ENCODE measurements at regions not wholly inside any gene's neighbourhood (a gene's known extent, or its start where the extent isn't known, plus 50 kb on each side); places are given as distances from the start of the nearest gene placed in this dataset.
A peak's percentile ranks its signal among the peaks of the same experiment; 100 is the strongest.

- peaks cover 16 to 20% of the 10 kb centered on the region in 2 donors for H3K9me3 Mint-ChIP-seq
- no peak for ATAC-seq
- H3K27ac Mint-ChIP-seq: no peak overlapping the region
- no peaks in the 10 kb centered on the region for H3K36me3 Mint-ChIP-seq
- no peak for DNase-seq (ENCODE audit: low spot score in 2 of 2)
Observed at GRCh38 chr18:30568333-30568732, 474.2 kb downstream of the DSC3 start.

- peaks cover 13 to 16% of the 10 kb centered on the region in 2 donors for H3K9me3 Mint-ChIP-seq
- no peak for DNase-seq (ENCODE audit: low spot score in 2 of 2)
Observed at GRCh38 chr18:30566877-30567276, 475.7 kb downstream of the DSC3 start.

GRCh38 chr18:30562231-30562630, 480.3 kb downstream of the DSC3 start:
- ATAC-seq: no peak

More at GRCh38 chr18:30566877-30567276, 475.7 kb downstream of the DSC3 start:
- ATAC-seq: no peak
- Mint-ChIP-seq H3K36me3 (no peaks in the 10 kb centered on the region), H3K27ac (no peak overlapping the region)

GRCh38 chr18:30556112-30556511, 486.4 kb downstream of the DSC3 start:
- Mint-ChIP-seq H3K36me3 (no peaks in the 10 kb centered on the region), H3K27ac (no peak overlapping the region), H3K9me3 (peaks cover 10 to 11% of the 10 kb centered on the region in 2 donors)
- no peak for ATAC-seq
- no peak for DNase-seq (ENCODE audit: low spot score in 2 of 2)

More at GRCh38 chr18:30562231-30562630, 480.3 kb downstream of the DSC3 start:
- no peak overlapping the region for H3K27ac Mint-ChIP-seq
- H3K9me3 Mint-ChIP-seq: peaks cover 4 to 11% of the 10 kb centered on the region in 2 donors
- no peaks in the 10 kb centered on the region for H3K36me3 Mint-ChIP-seq
- no peak for DNase-seq (ENCODE audit: low spot score in 2 of 2)

- no peaks in the 10 kb centered on the region for H3K36me3 Mint-ChIP-seq
- DNase-seq (ENCODE audit: low spot score in 2 of 2) (no peak), ATAC-seq (no peak)
- H3K9me3 Mint-ChIP-seq: peaks cover 15 to 19% of the 10 kb centered on the region in 2 donors
- no peak overlapping the region for H3K27ac Mint-ChIP-seq
Observed at GRCh38 chr18:30545393-30545792, 497.1 kb downstream of the DSC3 start.

- H3K36me3 Mint-ChIP-seq: no peaks in the 10 kb centered on the region
- ATAC-seq (no peak), DNase-seq (ENCODE audit: low spot score in 2 of 2) (no peak)
- H3K9me3 Mint-ChIP-seq: peaks cover 18% of the 10 kb centered on the region in 2 donors
- no peak overlapping the region for H3K27ac Mint-ChIP-seq
Observed at GRCh38 chr18:30544141-30544540, 498.4 kb downstream of the DSC3 start.

GRCh38 chr18:30533716-30534115, 508.8 kb downstream of the DSC3 start:
- ATAC-seq (no peak), DNase-seq (ENCODE audit: low spot score in 2 of 2) (no peak)
- no peaks in the 10 kb centered on the region for H3K36me3 Mint-ChIP-seq
- H3K27ac Mint-ChIP-seq: no peak overlapping the region
- peaks cover 13 to 19% of the 10 kb centered on the region in 2 donors for H3K9me3 Mint-ChIP-seq

GRCh38 chr18:30527917-30528316, 514.6 kb downstream of the DSC3 start:
- no peak overlapping the region for H3K27ac Mint-ChIP-seq
- DNase-seq (ENCODE audit: low spot score in 2 of 2) (no peak), ATAC-seq (no peak)
- no peaks in the 10 kb centered on the region for H3K36me3 Mint-ChIP-seq
- peaks cover 10 to 16% of the 10 kb centered on the region in 2 donors for H3K9me3 Mint-ChIP-seq

- H3K36me3 Mint-ChIP-seq: no peaks in the 10 kb centered on the region
- no peak for DNase-seq (ENCODE audit: low spot score in 2 of 2)
- peaks cover 5 to 11% of the 10 kb centered on the region in 2 donors for H3K9me3 Mint-ChIP-seq
- no peak overlapping the region for H3K27ac Mint-ChIP-seq
- ATAC-seq: no peak
Observed at GRCh38 chr18:30527226-30527625, 515.3 kb downstream of the DSC3 start.

GRCh38 chr18:30522288-30522929, 520.1 kb downstream of the DSC3 start:
- peaks cover 11 to 12% of the 10 kb centered on the region in 2 donors for H3K9me3 Mint-ChIP-seq
- no peak for ATAC-seq
- H3K36me3 Mint-ChIP-seq: no peaks in the 10 kb centered on the region

GRCh38 chr18:30514059-30514458, 528.5 kb downstream of the DSC3 start:
- H3K36me3 Mint-ChIP-seq: peaks cover 0 to 6% of the 10 kb centered on the region in 2 donors
- DNase-seq (ENCODE audit: low spot score in 2 of 2): no peak
- peaks cover 11 to 25% of the 10 kb centered on the region in 2 donors for H3K9me3 Mint-ChIP-seq
- H3K27ac Mint-ChIP-seq: no peak overlapping the region
- ATAC-seq: no peak

More at GRCh38 chr18:30522288-30522929, 520.1 kb downstream of the DSC3 start:
- no peak for DNase-seq (ENCODE audit: low spot score in 2 of 2)
- H3K27ac Mint-ChIP-seq: no peak overlapping the region

GRCh38 chr18:30512872-30513271, 529.7 kb downstream of the DSC3 start:
- Mint-ChIP-seq H3K36me3 (peaks cover 0 to 6% of the 10 kb centered on the region in 2 donors), H3K27ac (no peak overlapping the region), H3K9me3 (peaks cover 8 to 24% of the 10 kb centered on the region in 2 donors)
- DNase-seq (ENCODE audit: low spot score in 2 of 2): peak in 1 of 2 donors; percentile 40
- no peak for ATAC-seq

GRCh38 chr18:30510882-30511281, 531.7 kb downstream of the DSC3 start:
- Mint-ChIP-seq H3K9me3 (peaks cover 8 to 20% of the 10 kb centered on the region in 2 donors), H3K27ac (no peak overlapping the region), H3K36me3 (peaks cover 0 to 6% of the 10 kb centered on the region in 2 donors)
- no peak for ATAC-seq
- no peak for DNase-seq (ENCODE audit: low spot score in 2 of 2)

- ATAC-seq (no peak), DNase-seq (ENCODE audit: low spot score in 2 of 2) (no peak)
- Mint-ChIP-seq H3K9me3 (no peaks in the 10 kb centered on the region), H3K27ac (no peak overlapping the region), H3K36me3 (no peaks in the 10 kb centered on the region)
Observed at GRCh38 chr18:30501594-30501993, 540.9 kb downstream of the DSC3 start.

- H3K27ac Mint-ChIP-seq: no peak overlapping the region
- no peak for ATAC-seq
Observed at GRCh38 chr18:30500240-30500945, 542.1 kb downstream of the DSC3 start.

GRCh38 chr18:30499721-30500120, 542.8 kb downstream of the DSC3 start:
- ATAC-seq: no peak
- Mint-ChIP-seq H3K36me3 (no peaks in the 10 kb centered on the region), H3K9me3 (peaks cover 0 to 4% of the 10 kb centered on the region in 2 donors), H3K27ac (no peak overlapping the region)
- DNase-seq (ENCODE audit: low spot score in 2 of 2): no peak

More at GRCh38 chr18:30500240-30500945, 542.1 kb downstream of the DSC3 start:
- no peak for DNase-seq (ENCODE audit: low spot score in 2 of 2)
- H3K9me3 Mint-ChIP-seq: peaks cover 0 to under 1% of the 10 kb centered on the region in 2 donors
- no peaks in the 10 kb centered on the region for H3K36me3 Mint-ChIP-seq

GRCh38 chr18:30492552-30493129, 549.9 kb downstream of the DSC3 start:
- DNase-seq (ENCODE audit: low spot score in 2 of 2) (no peak), ATAC-seq (peak; percentile 50 to 65)
- peaks cover 11 to 20% of the 10 kb centered on the region in 2 donors for H3K9me3 Mint-ChIP-seq

More at GRCh38 chr18:30492552-30493129, 549.9 kb downstream of the DSC3 start:
- Mint-ChIP-seq H3K27ac (no peak overlapping the region), H3K36me3 (no peaks in the 10 kb centered on the region)
